GM12874 (cell line): ENCODE measurements at regions not wholly inside any gene's neighbourhood (a gene's known extent, or its start where the extent isn't known, plus 50 kb on each side); places are given as distances from the start of the nearest gene placed in this dataset.

Experiments
- TF ChIP-seq, protein P1 (sequence below): IDR thresholded peaks from 2 replicates; pipeline ENCODE4 v1.5.1; 2011; ENCODE audit warnings: low read depth, mild to moderate bottlenecking, control low read depth, low read length, moderate library complexity; ENCODE audit not compliant: insufficient read depth

- TF ChIP-seq, protein P1, sequence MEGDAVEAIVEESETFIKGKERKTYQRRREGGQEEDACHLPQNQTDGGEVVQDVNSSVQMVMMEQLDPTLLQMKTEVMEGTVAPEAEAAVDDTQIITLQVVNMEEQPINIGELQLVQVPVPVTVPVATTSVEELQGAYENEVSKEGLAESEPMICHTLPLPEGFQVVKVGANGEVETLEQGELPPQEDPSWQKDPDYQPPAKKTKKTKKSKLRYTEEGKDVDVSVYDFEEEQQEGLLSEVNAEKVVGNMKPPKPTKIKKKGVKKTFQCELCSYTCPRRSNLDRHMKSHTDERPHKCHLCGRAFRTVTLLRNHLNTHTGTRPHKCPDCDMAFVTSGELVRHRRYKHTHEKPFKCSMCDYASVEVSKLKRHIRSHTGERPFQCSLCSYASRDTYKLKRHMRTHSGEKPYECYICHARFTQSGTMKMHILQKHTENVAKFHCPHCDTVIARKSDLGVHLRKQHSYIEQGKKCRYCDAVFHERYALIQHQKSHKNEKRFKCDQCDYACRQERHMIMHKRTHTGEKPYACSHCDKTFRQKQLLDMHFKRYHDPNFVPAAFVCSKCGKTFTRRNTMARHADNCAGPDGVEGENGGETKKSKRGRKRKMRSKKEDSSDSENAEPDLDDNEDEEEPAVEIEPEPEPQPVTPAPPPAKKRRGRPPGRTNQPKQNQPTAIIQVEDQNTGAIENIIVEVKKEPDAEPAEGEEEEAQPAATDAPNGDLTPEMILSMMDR = no peak
Observed at GRCh38 chr9:90996154-90997065, 194.8 kb downstream of the SYK start.

- TF ChIP-seq, protein P1 = no peak
Observed at GRCh38 chr9:90998573-90998972, 197.0 kb downstream of the SYK start.

DNA sequence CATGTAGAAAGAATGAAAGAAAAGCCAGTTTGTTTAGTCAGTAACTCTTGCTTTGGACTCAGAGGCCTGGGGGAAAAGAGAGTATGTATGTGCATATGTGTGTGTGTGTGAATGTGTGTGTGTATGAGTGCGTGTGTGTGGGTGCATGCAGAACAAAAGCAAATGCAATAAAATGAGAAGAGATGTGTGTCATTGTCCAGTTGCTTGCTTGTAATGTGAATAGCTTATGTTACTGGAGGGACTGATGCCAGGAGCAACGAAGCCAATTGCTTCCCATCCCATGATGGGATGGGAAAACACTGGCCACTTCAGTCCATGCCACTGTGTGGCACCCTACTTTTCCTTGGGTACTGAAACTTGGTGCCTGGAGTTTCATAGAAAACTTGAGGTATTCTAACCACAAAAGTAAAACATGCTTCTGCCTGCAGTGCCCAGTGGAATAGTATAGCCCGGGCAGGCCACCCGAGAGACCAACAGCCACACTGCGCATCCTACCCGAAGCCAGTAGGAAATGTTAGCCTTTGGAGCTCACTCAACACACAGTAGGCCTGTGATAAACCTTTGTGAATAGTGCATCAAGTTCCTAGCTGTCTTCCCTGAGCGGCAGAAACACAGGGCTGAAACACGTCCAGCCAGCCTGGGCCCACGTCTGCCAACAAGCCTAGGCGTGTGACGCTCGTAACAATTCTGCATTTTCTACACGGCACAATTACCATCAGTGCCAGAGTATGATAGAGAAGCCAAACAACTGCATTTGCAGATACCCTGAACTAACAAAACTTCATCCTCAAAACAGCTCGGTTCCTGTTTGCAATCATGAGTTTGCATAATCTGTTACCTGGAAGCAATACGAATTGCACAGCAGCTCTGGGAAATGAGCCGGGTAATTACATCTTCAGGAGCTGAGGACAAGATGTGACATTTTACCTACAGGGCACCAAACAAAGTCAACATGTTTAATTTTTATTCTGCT is 198.1 kb downstream of the SYK start:
- TF ChIP-seq, protein P1 = no peak

GRCh38 chr9:91001146-91001611 is 199.6 kb downstream of the SYK start:
- TF ChIP-seq, protein P1 = no peak

GRCh38 chr9:91004484-91004883 is 202.9 kb downstream of the SYK start:
- TF ChIP-seq, protein P1 = no peak

DNA sequence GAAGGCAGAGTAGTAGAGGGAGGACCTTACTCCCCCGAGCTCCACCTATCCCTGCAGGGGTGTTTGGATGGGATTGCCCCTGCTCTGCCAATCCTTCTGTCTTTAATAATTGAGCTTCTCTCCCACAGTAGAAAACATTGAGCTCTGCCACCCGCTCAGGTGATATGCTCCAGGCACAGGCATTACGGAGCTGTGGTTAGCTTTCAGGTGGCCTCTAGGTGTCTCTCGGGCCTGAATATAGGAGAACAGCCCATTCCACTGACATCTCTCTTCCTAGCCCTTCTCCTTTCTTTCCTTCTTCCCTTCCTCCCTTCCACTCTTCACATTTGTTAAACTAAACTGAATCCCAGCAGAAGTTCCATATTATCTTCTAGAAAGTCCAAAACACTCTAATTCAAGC is 203.4 kb downstream of the SYK start:
- TF ChIP-seq, protein P1 = no peak

DNA sequence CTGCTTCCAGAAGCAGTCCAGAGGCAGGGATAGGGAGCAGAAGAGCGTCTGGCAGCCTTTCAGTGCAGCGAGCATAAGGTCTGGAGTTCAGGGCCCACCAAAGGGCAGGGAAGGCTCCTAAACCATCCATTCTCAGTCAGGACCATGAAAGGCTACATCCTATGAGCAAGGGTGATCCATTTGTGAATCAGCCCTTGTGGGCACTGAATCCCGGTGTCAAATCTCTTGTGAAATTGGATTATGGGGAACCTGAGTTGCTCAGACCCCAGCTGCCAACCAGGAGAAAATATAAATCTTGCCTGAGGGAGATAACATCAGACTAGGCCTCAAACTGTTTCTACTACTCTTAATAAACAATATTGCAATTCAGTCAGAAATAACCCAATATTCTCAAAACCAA is 204.4 kb downstream of the SYK start:
- TF ChIP-seq, protein P1 = no peak
